NCI-H2029 (cell line): ENCODE measurements at regions not wholly inside any gene's neighbourhood (a gene's known extent, or its start where the extent isn't known, plus 50 kb on each side); places are given as distances from the start of the nearest gene placed in this dataset.
"Not testable (repeated sequence)": the region's sequence is repeated elsewhere in the genome, so short reads cannot be mapped to it uniquely, and the experiment has no call there.

ENCODE experiments used
- DNase-seq: peaks from one replicate; lab custom pipeline; 2025; lab: John Stamatoyannopoulos, UW

DNA sequence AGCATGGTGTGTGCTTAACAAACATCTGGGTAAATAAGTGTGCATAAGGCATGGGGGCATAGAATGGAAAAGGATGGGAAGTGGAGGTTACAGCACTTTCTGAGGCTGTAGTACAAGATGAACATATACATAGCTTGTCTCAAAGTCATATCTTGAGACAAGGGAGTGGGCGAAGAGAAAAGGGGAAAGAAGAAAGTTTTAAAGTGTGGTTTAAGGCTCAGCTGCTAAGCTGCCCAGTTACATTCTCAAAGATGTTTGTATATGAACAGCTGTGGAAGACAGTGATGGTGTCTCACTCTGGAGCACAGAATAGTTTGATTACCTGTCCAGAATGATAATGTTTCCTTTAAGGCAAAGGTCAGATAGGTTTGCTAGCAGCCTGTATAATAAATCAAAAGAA lies 61.9 kb upstream of the LANCL2 start:
- DNase-seq = no peak

- no peak for DNase-seq
These were observed 60.9 kb upstream of the LANCL2 start for GRCh38 chr7:55304018-55304762.

GRCh38 chr7:55305135-55305534 lies 60.0 kb upstream of the LANCL2 start:
- no peak for DNase-seq

DNA sequence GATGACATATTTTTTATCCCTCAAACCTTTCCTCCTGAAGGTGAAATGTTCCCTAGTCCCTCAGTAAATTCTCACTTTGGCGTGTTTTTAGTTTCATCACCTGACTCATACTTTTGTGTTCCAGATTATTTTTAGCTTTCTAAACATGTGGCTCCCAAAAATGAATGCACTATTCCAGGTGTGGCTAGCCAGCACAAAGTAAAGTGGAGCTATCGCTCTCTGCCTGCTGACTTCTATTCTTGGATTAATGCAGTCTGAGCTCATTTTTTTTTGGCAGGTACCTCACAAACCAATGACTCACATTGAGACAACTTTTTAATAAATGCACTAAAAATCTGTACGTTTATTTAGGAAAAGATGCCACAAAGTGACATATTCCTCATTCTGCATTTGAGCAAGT lies 58.8 kb upstream of the LANCL2 start:
- no peak for DNase-seq

DNA sequence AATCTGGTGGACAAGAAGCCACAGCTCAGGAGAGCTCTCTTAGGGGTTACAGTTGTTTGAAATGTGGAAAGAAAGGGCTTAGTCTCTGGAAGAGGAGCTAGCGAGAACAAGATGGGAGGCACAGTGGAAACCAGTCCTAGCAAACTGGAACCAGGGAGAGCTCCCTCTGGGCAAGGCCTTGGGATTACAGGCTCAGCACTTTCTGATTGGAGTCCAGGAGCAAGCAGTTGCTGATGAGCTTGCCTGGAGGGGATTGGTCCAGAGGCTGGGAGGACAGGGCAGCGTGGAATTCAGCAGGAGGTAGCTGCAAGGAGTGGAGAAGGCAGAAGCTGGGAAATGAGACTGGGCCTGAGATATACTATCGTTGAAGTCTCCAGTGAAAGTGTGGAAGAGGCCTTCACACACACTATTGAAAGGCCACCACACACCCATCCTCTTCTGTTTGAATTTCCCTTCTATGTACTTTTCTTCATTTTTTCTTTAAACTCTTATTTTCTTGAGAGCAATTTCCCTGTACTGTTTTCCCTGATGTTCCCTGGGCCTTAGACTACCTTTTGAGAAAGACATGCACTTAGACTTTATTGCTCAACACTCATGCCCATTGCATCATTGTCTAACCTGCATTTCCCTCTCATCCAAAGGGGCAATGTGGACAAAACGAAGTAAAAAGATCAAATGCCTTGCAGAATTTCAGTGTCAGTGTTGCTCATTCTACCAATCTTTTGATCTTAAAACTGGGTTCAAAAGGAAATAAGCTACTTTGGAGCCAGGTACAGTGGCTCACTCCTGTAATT lies 57.8 kb upstream of the LANCL2 start:
- no peak for DNase-seq

DNA sequence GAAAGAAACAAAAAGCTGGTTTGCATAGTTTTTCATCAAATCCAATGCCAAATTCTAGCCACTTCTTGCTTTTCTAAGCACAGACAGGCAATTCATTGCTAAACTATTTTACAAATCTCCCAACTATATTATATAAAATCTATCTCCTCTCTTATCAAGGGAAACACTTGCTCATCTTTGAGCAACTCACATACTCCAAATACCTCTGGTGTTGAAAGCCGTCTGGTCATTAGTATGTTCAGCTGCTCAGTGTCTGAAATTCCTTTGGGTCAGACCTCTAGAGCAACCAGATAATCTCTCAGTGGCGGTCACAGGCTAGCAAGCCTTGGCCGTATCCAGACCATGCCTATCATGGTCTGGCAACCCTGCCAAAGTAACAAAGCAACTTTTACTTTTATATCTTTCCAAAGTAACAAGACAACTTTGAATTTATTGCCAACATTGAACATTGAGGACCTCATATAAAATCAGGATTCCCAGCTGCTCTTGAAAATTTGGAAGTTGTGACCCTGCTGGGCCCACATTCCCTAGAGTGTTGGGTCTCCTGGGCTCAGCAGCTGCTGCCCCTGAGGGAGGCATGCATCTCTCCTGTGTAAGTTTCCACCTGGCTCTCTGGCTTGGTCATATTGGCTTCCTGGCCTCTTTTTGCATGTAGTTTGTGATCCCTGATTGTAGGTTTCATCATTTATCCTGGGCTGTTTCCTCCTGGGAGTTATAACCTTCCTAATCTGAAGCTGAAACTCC lies 56.8 kb upstream of the LANCL2 start:
- no peak for DNase-seq

- no peak for DNase-seq
These were observed 55.8 kb upstream of the LANCL2 start for GRCh38 chr7:55309040-55309991.

DNA sequence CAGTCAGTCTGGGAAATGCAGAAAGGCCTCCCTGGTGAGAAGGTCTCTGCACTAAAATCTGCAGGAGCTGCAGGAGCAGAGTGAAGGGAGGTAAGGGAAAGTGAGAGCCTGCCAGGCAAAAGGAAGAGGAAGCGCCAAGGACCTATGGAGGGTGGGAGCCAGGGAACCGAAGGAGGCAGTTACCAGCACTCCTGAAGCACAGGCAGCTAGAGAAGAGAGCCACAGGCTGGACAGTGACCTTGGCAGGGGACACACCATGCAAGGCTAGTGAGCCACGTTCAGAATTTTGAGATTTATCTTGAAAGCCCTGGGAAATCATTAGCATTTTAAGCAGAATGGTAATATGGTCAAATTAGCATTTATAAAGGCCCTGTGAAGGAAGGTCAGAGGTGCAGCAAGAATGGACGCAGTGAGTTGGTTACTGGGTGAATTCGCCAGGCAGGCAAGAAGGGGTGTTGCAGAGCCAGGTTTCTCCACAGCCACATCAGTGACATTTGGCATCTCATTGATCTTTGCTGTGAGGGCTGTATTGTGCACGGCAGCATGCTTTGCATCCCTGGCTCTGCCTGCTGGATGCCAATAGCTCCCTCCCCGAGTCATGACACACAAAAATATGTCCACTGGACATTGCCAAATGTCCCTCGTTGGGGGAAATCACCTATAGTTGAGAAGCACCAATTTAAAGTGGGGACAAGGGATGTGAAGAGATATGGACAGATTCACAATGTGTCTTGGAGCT lies 54.7 kb upstream of the LANCL2 start:
- DNase-seq = no peak

DNA sequence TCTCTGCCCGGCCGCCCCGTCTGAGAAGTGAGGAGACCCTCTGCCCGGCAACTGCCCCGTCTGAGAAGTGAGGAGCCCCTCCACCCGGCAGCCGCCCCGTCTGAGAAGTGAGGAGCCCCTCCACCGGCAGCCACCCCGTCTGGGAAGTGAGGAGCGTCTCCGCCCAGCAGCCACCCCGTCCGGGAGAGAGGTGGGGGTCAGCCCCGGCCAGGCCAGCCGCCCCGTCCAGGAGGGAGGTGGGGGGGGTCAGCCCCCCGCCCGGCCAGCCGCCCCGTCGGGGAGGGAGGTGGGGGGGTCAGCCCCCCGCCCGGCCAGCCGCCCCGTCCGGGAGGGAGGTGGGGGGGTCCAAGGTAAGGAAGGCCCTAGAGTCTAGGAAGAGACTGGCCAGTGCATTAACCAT lies 53.2 kb upstream of the LANCL2 start:
- not testable (repeated sequence) for DNase-seq

DNA sequence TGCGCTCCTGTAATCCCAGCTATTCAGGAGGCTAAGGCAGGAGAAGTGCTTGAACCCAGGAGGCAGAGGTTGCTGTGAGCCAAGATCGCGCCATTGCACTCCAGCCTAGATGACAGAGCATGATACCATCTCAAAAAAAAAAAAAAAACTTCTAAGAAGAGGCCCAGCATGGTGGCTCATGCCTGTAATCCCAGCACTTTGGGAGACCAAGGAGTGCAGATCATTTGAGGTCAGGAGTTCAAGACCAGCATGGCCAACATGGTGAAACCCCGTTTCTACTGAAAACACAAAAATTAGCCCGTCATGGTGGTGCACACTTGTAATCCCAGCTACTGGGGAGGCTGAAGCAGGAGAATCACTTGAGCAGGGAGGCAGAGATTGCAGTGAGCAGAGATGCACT lies 51.5 kb upstream of the LANCL2 start:
- DNase-seq = not testable (repeated sequence)

DNA sequence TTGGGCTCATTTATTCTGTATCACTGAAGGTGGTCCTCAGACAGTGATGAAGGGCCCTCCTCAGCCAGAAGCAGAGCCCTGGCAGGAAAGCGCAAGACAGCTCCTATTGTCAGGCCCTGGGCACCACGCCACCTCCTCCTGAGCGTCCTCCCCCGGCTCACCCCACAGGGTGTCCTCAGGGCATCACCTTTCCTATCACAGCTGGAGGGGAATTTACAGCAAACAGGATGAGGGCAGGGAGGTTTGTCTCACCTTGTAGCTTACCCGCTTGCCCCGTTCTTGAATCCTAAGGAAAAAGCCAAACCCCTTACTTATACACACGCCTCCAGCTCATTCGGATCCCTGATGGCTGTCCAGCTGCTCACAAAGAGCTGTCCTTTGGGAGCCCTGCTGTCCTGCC lies 50.2 kb upstream of the LANCL2 start:
- peak; percentile 49 for DNase-seq
